Chondrocyte (in vitro differentiated cells): ENCODE measurements at regions not wholly inside any gene's neighbourhood (a gene's known extent, or its start where the extent isn't known, plus 50 kb on each side); places are given as distances from the start of the nearest gene placed in this dataset.

Source experiments
- DNase-seq: peaks from one replicate; pipeline ENCODE4 v3.0.0; 2021; ENCODE audit warnings: mixed read lengths, low spot score
- H3K27ac Mint-ChIP-seq: one replicate; pipeline ENCODE4 v1.8.0; 2021; ENCODE audit warnings: mild to moderate bottlenecking, moderate library complexity, mixed read lengths; ENCODE audit not compliant: unreplicated experiment
- H3K27me3 Mint-ChIP-seq: 2 replicates; pipeline ENCODE4 v1.8.0; 2021; ENCODE audit warnings: low read depth, mixed read lengths
- H3K36me3 Mint-ChIP-seq: 2 replicates; pipeline ENCODE4 v1.8.0; 2021; ENCODE audit warnings: low read depth, mixed read lengths
- H3K4me1 Mint-ChIP-seq: 2 replicates; pipeline ENCODE4 v1.8.0; 2021; ENCODE audit warnings: low read depth, mild to moderate bottlenecking, mixed read lengths
- H3K4me3 Mint-ChIP-seq: one replicate; pipeline ENCODE4 v1.8.0; 2021; ENCODE audit warnings: mild to moderate bottlenecking, moderate library complexity, mixed read lengths; ENCODE audit not compliant: unreplicated experiment
- H3K9me3 Mint-ChIP-seq: 2 replicates; pipeline ENCODE4 v1.8.0; 2021; ENCODE audit warnings: low read depth, mixed read lengths
- TF ChIP-seq, protein P1 (sequence below): fragments of 200-600 bp; sonication (generic); IDR thresholded peaks from 2 replicates; pipeline ENCODE4 v1.5.0; 2021; ENCODE audit warnings: antibody characterized with exemption, mild to moderate bottlenecking, moderate library complexity

DNA sequence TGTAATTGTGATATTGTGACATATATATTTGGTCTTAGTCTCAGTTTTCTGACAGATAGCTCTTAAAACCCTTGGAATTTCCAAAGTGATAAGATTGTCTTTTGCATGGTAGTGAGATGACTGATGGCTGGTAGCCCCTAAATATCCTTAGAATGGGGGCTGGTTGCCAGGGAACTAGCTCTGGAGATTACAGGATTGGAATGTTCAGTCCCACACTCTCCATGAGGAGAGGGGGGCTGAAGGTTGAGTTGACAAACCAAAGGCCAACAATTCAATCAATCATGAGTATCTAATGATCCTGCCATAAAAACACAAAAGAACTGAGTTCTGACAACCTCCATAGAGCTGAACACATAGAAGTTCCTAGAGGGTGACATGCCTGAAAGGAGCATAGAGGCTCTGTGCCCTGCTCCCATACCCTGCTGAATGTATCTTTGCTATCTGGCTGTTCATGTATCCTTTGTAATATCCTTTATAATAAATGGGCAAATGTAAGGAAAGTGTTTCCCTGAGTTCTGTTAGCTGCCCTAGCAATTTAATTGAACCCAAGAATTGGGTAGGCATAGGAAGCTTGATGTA lies 1680.3 kb upstream of the PIK3C3 start:
- TF ChIP-seq, protein P1, sequence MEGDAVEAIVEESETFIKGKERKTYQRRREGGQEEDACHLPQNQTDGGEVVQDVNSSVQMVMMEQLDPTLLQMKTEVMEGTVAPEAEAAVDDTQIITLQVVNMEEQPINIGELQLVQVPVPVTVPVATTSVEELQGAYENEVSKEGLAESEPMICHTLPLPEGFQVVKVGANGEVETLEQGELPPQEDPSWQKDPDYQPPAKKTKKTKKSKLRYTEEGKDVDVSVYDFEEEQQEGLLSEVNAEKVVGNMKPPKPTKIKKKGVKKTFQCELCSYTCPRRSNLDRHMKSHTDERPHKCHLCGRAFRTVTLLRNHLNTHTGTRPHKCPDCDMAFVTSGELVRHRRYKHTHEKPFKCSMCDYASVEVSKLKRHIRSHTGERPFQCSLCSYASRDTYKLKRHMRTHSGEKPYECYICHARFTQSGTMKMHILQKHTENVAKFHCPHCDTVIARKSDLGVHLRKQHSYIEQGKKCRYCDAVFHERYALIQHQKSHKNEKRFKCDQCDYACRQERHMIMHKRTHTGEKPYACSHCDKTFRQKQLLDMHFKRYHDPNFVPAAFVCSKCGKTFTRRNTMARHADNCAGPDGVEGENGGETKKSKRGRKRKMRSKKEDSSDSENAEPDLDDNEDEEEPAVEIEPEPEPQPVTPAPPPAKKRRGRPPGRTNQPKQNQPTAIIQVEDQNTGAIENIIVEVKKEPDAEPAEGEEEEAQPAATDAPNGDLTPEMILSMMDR = no peak
- Mint-ChIP-seq H3K4me3 (no peak overlapping the region), H3K36me3 (no peaks in the 10 kb centered on the region), H3K27ac (no peak overlapping the region), H3K4me1 (no peaks in the 10 kb centered on the region), H3K27me3 (no peaks in the 10 kb centered on the region), H3K9me3 (no peaks in the 10 kb centered on the region)
- DNase-seq = no peak

DNA sequence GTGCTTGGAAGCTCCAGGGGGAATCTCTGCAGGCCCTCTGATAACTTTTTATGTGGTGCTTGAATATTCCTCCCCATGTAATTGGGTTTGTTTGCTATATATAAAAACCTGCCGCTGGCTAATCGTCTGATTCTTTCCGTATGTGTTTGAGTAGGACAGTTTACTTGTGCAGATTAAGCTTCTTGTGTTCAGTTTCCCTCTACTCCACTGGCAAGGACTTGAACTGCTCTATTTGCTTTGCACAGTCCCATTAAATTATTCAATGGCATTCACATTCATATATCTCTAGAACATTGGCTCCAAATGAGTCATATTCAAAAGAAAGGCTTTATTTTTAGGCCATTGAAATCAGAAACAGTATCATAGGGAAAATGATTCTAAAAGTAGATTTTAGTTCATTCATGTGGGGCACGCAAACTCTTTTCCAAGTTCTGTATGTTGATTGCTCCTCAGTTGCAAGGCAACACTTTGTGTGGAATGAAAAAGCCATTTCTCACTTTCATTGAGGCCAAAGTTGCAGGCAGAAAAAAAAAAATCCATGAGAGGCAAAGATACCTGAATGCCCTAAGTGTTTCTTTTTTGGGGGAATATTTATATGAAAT lies 1682.3 kb upstream of the PIK3C3 start:
- Mint-ChIP-seq H3K9me3 (no peaks in the 10 kb centered on the region), H3K4me1 (no peaks in the 10 kb centered on the region), H3K27ac (no peak overlapping the region), H3K4me3 (no peak overlapping the region), H3K36me3 (no peaks in the 10 kb centered on the region), H3K27me3 (peaks cover 8% of the 10 kb centered on the region)
- DNase-seq = no peak
- TF ChIP-seq, protein P1 = no peak

DNA sequence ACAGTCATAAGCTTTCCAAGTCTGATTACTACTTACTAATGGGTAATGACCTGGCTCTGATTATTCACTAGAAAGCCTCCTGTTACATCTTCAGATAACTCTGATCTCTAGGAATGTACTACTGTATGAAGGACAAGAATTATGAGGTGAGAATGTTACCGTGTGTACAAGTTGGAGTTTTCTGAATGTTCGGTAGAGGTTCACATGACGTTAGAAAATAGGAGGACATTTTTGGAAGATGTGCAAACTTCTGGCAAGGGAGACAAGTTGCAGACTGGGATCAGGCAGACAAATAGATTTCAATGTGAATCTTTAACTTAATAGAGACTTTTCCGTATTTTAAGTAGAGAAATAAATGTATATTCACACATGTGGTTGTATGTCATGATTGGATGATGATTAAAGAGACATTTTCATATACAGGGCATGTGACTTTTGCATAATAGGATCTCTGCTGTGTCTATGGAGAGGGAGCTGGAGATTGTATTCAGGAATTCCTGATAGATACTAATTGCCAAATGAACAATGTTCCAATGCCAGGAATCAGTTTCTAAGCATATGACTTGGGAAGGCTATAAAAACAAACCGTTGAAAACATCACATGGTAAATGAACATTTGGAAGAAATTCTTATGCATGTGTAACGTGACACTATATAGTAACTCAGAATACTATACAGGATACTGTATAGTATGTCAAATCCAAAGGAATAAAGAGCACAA lies 1695.8 kb upstream of the PIK3C3 start:
- H3K36me3 Mint-ChIP-seq = no peaks in the 10 kb centered on the region
- TF ChIP-seq, protein P1 = no peak
- H3K4me3 Mint-ChIP-seq = no peak overlapping the region
- peaks cover 5% of the 10 kb centered on the region for H3K9me3 Mint-ChIP-seq
- no peak overlapping the region for H3K27ac Mint-ChIP-seq
- no peak for DNase-seq
- H3K4me1 Mint-ChIP-seq = no peaks in the 10 kb centered on the region
- no peaks in the 10 kb centered on the region for H3K27me3 Mint-ChIP-seq

DNA sequence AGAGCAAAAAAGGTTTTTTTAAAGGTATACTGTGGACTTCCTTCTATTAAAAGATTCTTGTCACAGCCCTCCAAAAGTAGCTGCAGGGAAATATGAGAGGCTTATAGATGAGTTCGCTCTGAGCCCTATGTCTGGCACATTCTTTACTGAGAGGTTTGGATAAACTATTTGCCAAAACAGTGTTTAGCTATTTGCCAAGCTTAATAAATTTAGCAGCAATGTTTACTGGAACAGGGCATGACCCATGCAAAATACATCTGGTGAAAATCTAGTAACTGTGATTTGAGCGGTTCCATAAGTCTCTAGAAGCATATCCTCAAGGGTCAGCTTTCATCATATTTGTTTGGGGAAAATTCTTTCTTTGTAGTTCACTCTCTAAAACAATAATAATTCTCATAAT lies 1696.7 kb upstream of the PIK3C3 start:
- Mint-ChIP-seq H3K4me1 (no peaks in the 10 kb centered on the region), H3K9me3 (peaks cover 5% of the 10 kb centered on the region), H3K27ac (no peak overlapping the region), H3K27me3 (no peaks in the 10 kb centered on the region), H3K4me3 (no peak overlapping the region), H3K36me3 (no peaks in the 10 kb centered on the region)
- no peak for DNase-seq
- TF ChIP-seq, protein P1 = no peak

DNA sequence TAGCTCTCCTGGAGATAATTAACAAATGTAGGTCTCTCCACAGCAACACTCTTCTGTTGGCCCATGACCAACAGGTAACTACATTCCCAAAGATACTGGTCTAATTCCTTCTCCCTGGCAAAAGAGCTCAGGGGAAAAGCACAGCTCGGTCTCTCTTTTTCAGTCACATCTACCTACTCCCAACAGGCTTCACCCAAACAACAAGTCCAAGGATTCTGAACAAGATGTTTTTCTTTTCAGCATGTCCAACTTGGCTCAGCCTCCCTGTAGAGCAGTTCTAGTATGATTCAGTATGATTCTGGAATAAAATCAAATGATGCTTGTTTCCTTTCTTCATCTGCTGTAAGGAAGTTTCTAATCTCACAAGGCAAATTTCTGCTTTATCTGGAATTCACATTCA lies 1704.8 kb upstream of the PIK3C3 start:
- Mint-ChIP-seq H3K36me3 (no peaks in the 10 kb centered on the region), H3K9me3 (no peaks in the 10 kb centered on the region), H3K27ac (no peak overlapping the region), H3K4me1 (no peaks in the 10 kb centered on the region), H3K4me3 (no peak overlapping the region), H3K27me3 (no peaks in the 10 kb centered on the region)
- TF ChIP-seq, protein P1 = no peak
- DNase-seq = no peak
